ENCODE measurements at regions not wholly inside any gene's neighbourhood (a gene's known extent, or its start where the extent isn't known, plus 50 kb on each side); places are given as distances from the start of the nearest gene placed in this dataset.

DNA sequence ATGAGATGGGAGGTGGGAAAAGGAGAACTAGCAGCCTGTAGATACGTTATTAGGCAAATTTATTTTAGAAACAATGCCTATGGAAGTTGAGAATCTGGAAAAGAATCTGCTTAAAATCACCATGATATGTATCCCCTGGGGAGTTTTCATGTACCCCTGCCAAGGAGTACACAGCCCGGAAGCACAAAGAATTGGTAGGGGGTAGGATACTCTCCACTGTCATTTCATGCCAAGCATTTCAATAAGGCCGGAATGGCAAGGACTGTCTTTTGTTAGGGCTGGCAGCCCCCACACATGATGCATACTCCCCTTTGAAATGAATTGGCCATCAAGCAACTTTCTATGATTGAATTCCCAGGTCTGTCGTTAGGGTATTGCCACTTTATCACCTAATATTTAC, 111.5 kb upstream of the APP start:
- Histone ChIP-seq H3K4me2 (ENCODE audit: low read length) (no peak overlapping the region), H3K27me3 (ENCODE audit: low read depth, low read length) (no peaks in the 10 kb centered on the region)
- TF ChIP-seq, protein P1, sequence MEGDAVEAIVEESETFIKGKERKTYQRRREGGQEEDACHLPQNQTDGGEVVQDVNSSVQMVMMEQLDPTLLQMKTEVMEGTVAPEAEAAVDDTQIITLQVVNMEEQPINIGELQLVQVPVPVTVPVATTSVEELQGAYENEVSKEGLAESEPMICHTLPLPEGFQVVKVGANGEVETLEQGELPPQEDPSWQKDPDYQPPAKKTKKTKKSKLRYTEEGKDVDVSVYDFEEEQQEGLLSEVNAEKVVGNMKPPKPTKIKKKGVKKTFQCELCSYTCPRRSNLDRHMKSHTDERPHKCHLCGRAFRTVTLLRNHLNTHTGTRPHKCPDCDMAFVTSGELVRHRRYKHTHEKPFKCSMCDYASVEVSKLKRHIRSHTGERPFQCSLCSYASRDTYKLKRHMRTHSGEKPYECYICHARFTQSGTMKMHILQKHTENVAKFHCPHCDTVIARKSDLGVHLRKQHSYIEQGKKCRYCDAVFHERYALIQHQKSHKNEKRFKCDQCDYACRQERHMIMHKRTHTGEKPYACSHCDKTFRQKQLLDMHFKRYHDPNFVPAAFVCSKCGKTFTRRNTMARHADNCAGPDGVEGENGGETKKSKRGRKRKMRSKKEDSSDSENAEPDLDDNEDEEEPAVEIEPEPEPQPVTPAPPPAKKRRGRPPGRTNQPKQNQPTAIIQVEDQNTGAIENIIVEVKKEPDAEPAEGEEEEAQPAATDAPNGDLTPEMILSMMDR (IDR thresholded peaks at IDR 0.05; ENCODE audit: low read depth, low read length) = no peak
- no peak for TF ChIP-seq EZH2phosphoT487 (IDR thresholded peaks at IDR 0.05; ENCODE audit: low read depth)

GRCh38 chr21:26281506-26281905, 110.9 kb upstream of the APP start:
- Histone ChIP-seq H2AFZ (ENCODE audit: low read depth, low read length) (no peak overlapping the region), H4K20me1 (ENCODE audit: insufficient read depth, low read length) (no peaks in the 10 kb centered on the region), H3K4me1 (ENCODE audit: low read length) (no peaks in the 10 kb centered on the region), H3K4me3 (ENCODE audit: low read length) (no peak overlapping the region), H3K4me2 (ENCODE audit: low read length) (no peak overlapping the region), H3K27me3 (ENCODE audit: low read depth, low read length) (no peaks in the 10 kb centered on the region), H3K9ac (ENCODE audit: low read length) (no peak overlapping the region), H3K36me3 (replicated peaks; ENCODE audit: low read depth, low read length) (no peaks in the 10 kb centered on the region), H3K27ac (ENCODE audit: low read length) (no peak overlapping the region), H3K9me3 (ENCODE audit: insufficient read depth, low read length) (no peaks in the 10 kb centered on the region), H3K79me2 (ENCODE audit: low read length) (no peaks in the 10 kb centered on the region)
- no peak for TF ChIP-seq EZH2phosphoT487 (IDR thresholded peaks at IDR 0.05; ENCODE audit: low read depth)
- TF ChIP-seq, protein P1 (IDR thresholded peaks at IDR 0.05; ENCODE audit: low read depth, low read length) = no peak

More for the DNA sequence above, 111.5 kb upstream of the APP start:
- no peak overlapping the region for H3K27ac ChIP-seq (ENCODE audit: low read length)
- no peak overlapping the region for H2AFZ ChIP-seq (ENCODE audit: low read depth, low read length)
- no peaks in the 10 kb centered on the region for H3K79me2 ChIP-seq (ENCODE audit: low read length)
- no peak overlapping the region for H3K9ac ChIP-seq (ENCODE audit: low read length)
- H3K9me3 ChIP-seq (ENCODE audit: insufficient read depth, low read length) = no peaks in the 10 kb centered on the region
- H3K4me1 ChIP-seq (ENCODE audit: low read length) = no peaks in the 10 kb centered on the region
- no peak overlapping the region for H3K4me3 ChIP-seq (ENCODE audit: low read length)
- no peaks in the 10 kb centered on the region for H3K36me3 ChIP-seq (replicated peaks; ENCODE audit: low read depth, low read length)
- H4K20me1 ChIP-seq (ENCODE audit: insufficient read depth, low read length) = no peaks in the 10 kb centered on the region

DNA sequence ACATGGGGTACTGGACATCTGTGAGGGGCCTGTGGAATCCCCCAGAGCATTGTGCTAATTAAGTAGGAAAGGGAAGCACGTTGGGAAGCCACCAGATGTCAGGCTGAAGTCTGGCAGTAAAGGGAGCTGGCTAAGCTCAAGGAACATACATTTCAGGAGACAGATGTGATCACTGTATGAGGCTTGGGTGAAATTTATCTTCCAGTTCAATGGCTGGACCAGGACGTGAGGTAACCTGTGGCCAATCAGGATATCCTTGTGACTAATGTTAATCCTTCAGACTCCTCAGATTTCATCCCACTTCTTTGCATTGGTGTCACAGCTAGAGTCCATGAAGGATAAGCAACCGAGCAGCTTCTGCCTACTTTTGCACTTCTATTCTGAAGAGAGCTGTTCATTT, 110.2 kb upstream of the APP start:
- Histone ChIP-seq H3K9me3 (ENCODE audit: insufficient read depth, low read length) (no peaks in the 10 kb centered on the region), H3K79me2 (ENCODE audit: low read length) (no peaks in the 10 kb centered on the region), H2AFZ (ENCODE audit: low read depth, low read length) (no peak overlapping the region), H3K4me1 (ENCODE audit: low read length) (no peaks in the 10 kb centered on the region), H3K36me3 (replicated peaks; ENCODE audit: low read depth, low read length) (no peaks in the 10 kb centered on the region), H3K4me2 (ENCODE audit: low read length) (no peak overlapping the region), H3K4me3 (ENCODE audit: low read length) (no peak overlapping the region), H4K20me1 (ENCODE audit: insufficient read depth, low read length) (no peaks in the 10 kb centered on the region), H3K9ac (ENCODE audit: low read length) (no peak overlapping the region), H3K27me3 (ENCODE audit: low read depth, low read length) (no peaks in the 10 kb centered on the region), H3K27ac (ENCODE audit: low read length) (no peak overlapping the region)
- no peak for TF ChIP-seq EZH2phosphoT487 (IDR thresholded peaks at IDR 0.05; ENCODE audit: low read depth)
- TF ChIP-seq, protein P1 (IDR thresholded peaks at IDR 0.05; ENCODE audit: low read depth, low read length) = no peak

DNA sequence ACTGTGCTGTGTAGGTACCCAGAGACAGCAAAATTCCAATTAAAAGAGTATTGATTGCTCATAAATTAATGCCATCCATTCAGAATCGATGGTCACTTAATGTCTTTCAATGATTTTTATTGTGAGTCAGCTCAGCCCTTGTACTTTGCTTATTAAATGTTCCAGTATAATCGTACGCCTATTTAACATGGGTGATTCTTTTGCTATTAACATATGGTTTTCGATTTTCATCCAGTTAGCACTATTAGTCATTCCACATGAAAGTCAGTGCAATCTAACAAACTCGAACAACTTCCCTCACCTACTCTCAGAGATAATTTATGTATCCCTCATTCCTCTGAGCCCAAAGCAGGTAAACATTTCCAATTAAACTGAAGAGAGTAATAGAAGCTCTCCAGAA, 109.6 kb upstream of the APP start:
- H3K27ac ChIP-seq (ENCODE audit: low read length) = no peak overlapping the region

More for the DNA sequence above, 109.6 kb upstream of the APP start:
- H3K4me2 ChIP-seq (ENCODE audit: low read length) = no peak overlapping the region
- no peak for TF ChIP-seq EZH2phosphoT487 (IDR thresholded peaks at IDR 0.05; ENCODE audit: low read depth)
- TF ChIP-seq, protein P1 (IDR thresholded peaks at IDR 0.05; ENCODE audit: low read depth, low read length) = no peak
- H3K9me3 ChIP-seq (ENCODE audit: insufficient read depth, low read length) = no peaks in the 10 kb centered on the region
- H3K27me3 ChIP-seq (ENCODE audit: low read depth, low read length) = no peaks in the 10 kb centered on the region
- H4K20me1 ChIP-seq (ENCODE audit: insufficient read depth, low read length) = no peaks in the 10 kb centered on the region
- H3K4me1 ChIP-seq (ENCODE audit: low read length) = no peaks in the 10 kb centered on the region
- H3K4me3 ChIP-seq (ENCODE audit: low read length) = no peak overlapping the region
- no peaks in the 10 kb centered on the region for H3K79me2 ChIP-seq (ENCODE audit: low read length)
- no peak overlapping the region for H3K9ac ChIP-seq (ENCODE audit: low read length)
- H2AFZ ChIP-seq (ENCODE audit: low read depth, low read length) = no peak overlapping the region
- no peaks in the 10 kb centered on the region for H3K36me3 ChIP-seq (replicated peaks; ENCODE audit: low read depth, low read length)

Data from OCI-LY3 (cell line).